Fibroblast of the conjunctiva (primary cell): ENCODE measurements at regions not wholly inside any gene's neighbourhood (a gene's known extent, or its start where the extent isn't known, plus 50 kb on each side); places are given as distances from the start of the nearest gene placed in this dataset.

Source experiments
- DNase-seq: peaks from one replicate; pipeline ENCODE4 v3.0.0-alpha.2; 2010; ENCODE audit warnings: low read depth

GRCh38 chr20:11350126-11351005 lies 567.3 kb upstream of the BTBD3 start:
- DNase-seq, result peak; percentile 39

- DNase-seq, result no peak
Measured at GRCh38 chr20:11352041-11352440, 565.7 kb upstream of the BTBD3 start.

- no peak for DNase-seq
Measured at GRCh38 chr20:11354846-11355245, 562.8 kb upstream of the BTBD3 start.

GRCh38 chr20:11355345-11355744 lies 562.3 kb upstream of the BTBD3 start:
- no peak for DNase-seq

- DNase-seq, result no peak
Measured at GRCh38 chr20:11356061-11356460, 561.6 kb upstream of the BTBD3 start.

- no peak for DNase-seq
Measured at GRCh38 chr20:11362450-11362849, 555.2 kb upstream of the BTBD3 start.

GRCh38 chr20:11364736-11365135 lies 553.0 kb upstream of the BTBD3 start:
- DNase-seq, result no peak

GRCh38 chr20:11366660-11367059 lies 551.0 kb upstream of the BTBD3 start:
- no peak for DNase-seq

GRCh38 chr20:11368499-11368898 lies 549.2 kb upstream of the BTBD3 start:
- no peak for DNase-seq

- no peak for DNase-seq
Measured at GRCh38 chr20:11368965-11369711, 548.6 kb upstream of the BTBD3 start.

GRCh38 chr20:11371831-11372230 lies 545.9 kb upstream of the BTBD3 start:
- DNase-seq, result no peak

- DNase-seq, result no peak
Measured at GRCh38 chr20:11372876-11373790, 544.6 kb upstream of the BTBD3 start.

- no peak for DNase-seq
Measured at GRCh38 chr20:11375335-11375734, 542.4 kb upstream of the BTBD3 start.

- no peak for DNase-seq
Measured at GRCh38 chr20:11375966-11376365, 541.7 kb upstream of the BTBD3 start.

GRCh38 chr20:11376420-11376819 lies 541.3 kb upstream of the BTBD3 start:
- DNase-seq, result no peak

- DNase-seq, result no peak
Measured at GRCh38 chr20:11376998-11377397, 540.7 kb upstream of the BTBD3 start.

GRCh38 chr20:11377761-11378160 lies 539.9 kb upstream of the BTBD3 start:
- no peak for DNase-seq

GRCh38 chr20:11378252-11378651 lies 539.4 kb upstream of the BTBD3 start:
- no peak for DNase-seq

- no peak for DNase-seq
Measured at GRCh38 chr20:11379257-11380011, 538.3 kb upstream of the BTBD3 start.

GRCh38 chr20:11380283-11380682 lies 537.4 kb upstream of the BTBD3 start:
- DNase-seq, result no peak

GRCh38 chr20:11387189-11387754 lies 530.4 kb upstream of the BTBD3 start:
- DNase-seq, result no peak
